SK-N-SH treated with all-trans-retinoic acid at 6 μM for 48 hours (cell line): ENCODE measurements at regions not wholly inside any gene's neighbourhood (a gene's known extent, or its start where the extent isn't known, plus 50 kb on each side); places are given as distances from the start of the nearest gene placed in this dataset.
A peak's percentile ranks its signal among the peaks of the same experiment; 100 is the strongest.

Source experiments
- ATAC-seq: fragments of 200-7000 bp; cut with Tn5 transposase; 3 replicates; pipeline ENCODE4 v1.9.1; 2020; ENCODE audit warnings: mild to moderate bottlenecking, moderate library complexity
- ARNTL ChIP-seq: fragments of 450-650 bp; formaldehyde crosslinking; IDR thresholded peaks from 2 replicates; pipeline ENCODE4 v1.5.0; 2020; ENCODE audit warnings: low read depth, mild to moderate bottlenecking, moderate library complexity, borderline replicate concordance
- BACH2 ChIP-seq: fragments of 250-450 bp; sonication (Bioruptor Pico); IDR thresholded peaks from 2 replicates; pipeline ENCODE4 v1.9.0; 2021; ENCODE audit warnings: mild to moderate bottlenecking, borderline replicate concordance
- CSDC2 ChIP-seq: fragments of 250-450 bp; sonication (Bioruptor Pico); IDR thresholded peaks from 2 replicates; pipeline ENCODE4 v1.5.0; 2020; ENCODE audit warnings: mild to moderate bottlenecking, moderate library complexity
- ESRRG ChIP-seq: fragments of 250-450 bp; sonication (Bioruptor Pico); IDR thresholded peaks from 2 replicates; pipeline ENCODE4 v1.6.1; 2021; ENCODE audit warnings: mild to moderate bottlenecking
- GLIS3 ChIP-seq: fragments of 250-450 bp; sonication (Bioruptor Pico); IDR thresholded peaks from 2 replicates; pipeline ENCODE4 v1.5.0; 2020; ENCODE audit warnings: mild to moderate bottlenecking, moderate library complexity
- ISL1 ChIP-seq: fragments of 250-450 bp; sonication (Bioruptor Pico); IDR thresholded peaks from 2 replicates; pipeline ENCODE4 v2.1.2; 2022; ENCODE audit warnings: mild to moderate bottlenecking, moderate library complexity
- OSR1 ChIP-seq: fragments of 250-450 bp; sonication (Bioruptor Pico); IDR thresholded peaks from 2 replicates; pipeline ENCODE4 v1.8.0; 2022; ENCODE audit warnings: moderate library complexity, mild to moderate bottlenecking, inconsistent platforms
- POU6F1 ChIP-seq: fragments of 250-450 bp; sonication (Bioruptor Pico); IDR thresholded peaks from 2 replicates; pipeline ENCODE4 v1.8.0; 2021; ENCODE audit warnings: low read depth, mild to moderate bottlenecking, moderate library complexity, borderline replicate concordance
- PPARA ChIP-seq: fragments of 250-450 bp; sonication (Bioruptor Pico); IDR thresholded peaks from 2 replicates; pipeline ENCODE4 v1.5.0; 2020; ENCODE audit warnings: mild to moderate bottlenecking, borderline replicate concordance
- RARB ChIP-seq: fragments of 250-450 bp; sonication (Bioruptor Pico); IDR thresholded peaks from 2 replicates; pipeline ENCODE4 v1.8.0; 2021; ENCODE audit warnings: mild to moderate bottlenecking, moderate library complexity
- SNAI2 ChIP-seq: fragments of 250-450 bp; sonication (Bioruptor Pico); IDR thresholded peaks from 2 replicates; pipeline ENCODE4 v1.5.0; 2020; ENCODE audit warnings: mild to moderate bottlenecking, moderate library complexity
- TCF4 ChIP-seq: fragments of 250-450 bp; sonication (Bioruptor Pico); IDR thresholded peaks from 2 replicates; pipeline ENCODE4 v1.8.0; 2021; ENCODE audit warnings: mild to moderate bottlenecking, moderate library complexity, borderline replicate concordance
- TOX ChIP-seq: fragments of 250-450 bp; sonication (Bioruptor Pico); IDR thresholded peaks from 2 replicates; pipeline ENCODE4 v1.8.0; 2021; ENCODE audit warnings: mild to moderate bottlenecking, moderate library complexity, borderline replicate concordance
- TSHZ2 ChIP-seq: fragments of 250-450 bp; sonication (Bioruptor Pico); IDR thresholded peaks from 2 replicates; pipeline ENCODE4 v1.5.0; 2020; ENCODE audit warnings: mild to moderate bottlenecking, moderate library complexity
- ZFP3 ChIP-seq: fragments of 250-450 bp; sonication (Bioruptor Pico); IDR thresholded peaks from 2 replicates; pipeline ENCODE4 v1.5.0; 2020; ENCODE audit warnings: mild to moderate bottlenecking, moderate library complexity
- ZFP30 ChIP-seq: fragments of 450-650 bp; formaldehyde crosslinking; IDR thresholded peaks from 2 replicates; pipeline ENCODE4 v1.5.0; 2022; ENCODE audit warnings: mild to moderate bottlenecking, moderate library complexity
- ZNF565 ChIP-seq: fragments of 450-650 bp; formaldehyde crosslinking; conservative IDR thresholded peaks from 2 replicates; pipeline ENCODE4 v1.5.0; 2020; ENCODE audit warnings: low read depth, mild to moderate bottlenecking, moderate library complexity
- ZNF70 ChIP-seq: fragments of 450-650 bp; formaldehyde crosslinking; IDR thresholded peaks from 2 replicates; pipeline ENCODE4 v1.5.0; 2020; ENCODE audit warnings: mild to moderate bottlenecking, moderate library complexity
- ZNF8 ChIP-seq: fragments of 450-650 bp; formaldehyde crosslinking; IDR thresholded peaks from 2 replicates; pipeline ENCODE4 v1.5.0; 2020; ENCODE audit warnings: mild to moderate bottlenecking, moderate library complexity
- TF ChIP-seq, protein P1 (sequence below): fragments of 250-450 bp; sonication (Bioruptor Pico); IDR thresholded peaks from 2 replicates; pipeline ENCODE4 v1.5.1; 2021; ENCODE audit warnings: mild to moderate bottlenecking, moderate library complexity
- TF ChIP-seq, protein P2 (sequence below): fragments of 250-450 bp; sonication (Bioruptor Pico); IDR thresholded peaks from 2 replicates; pipeline ENCODE4 v1.5.1; 2020; ENCODE audit warnings: low read depth, mild to moderate bottlenecking, moderate library complexity

DNA sequence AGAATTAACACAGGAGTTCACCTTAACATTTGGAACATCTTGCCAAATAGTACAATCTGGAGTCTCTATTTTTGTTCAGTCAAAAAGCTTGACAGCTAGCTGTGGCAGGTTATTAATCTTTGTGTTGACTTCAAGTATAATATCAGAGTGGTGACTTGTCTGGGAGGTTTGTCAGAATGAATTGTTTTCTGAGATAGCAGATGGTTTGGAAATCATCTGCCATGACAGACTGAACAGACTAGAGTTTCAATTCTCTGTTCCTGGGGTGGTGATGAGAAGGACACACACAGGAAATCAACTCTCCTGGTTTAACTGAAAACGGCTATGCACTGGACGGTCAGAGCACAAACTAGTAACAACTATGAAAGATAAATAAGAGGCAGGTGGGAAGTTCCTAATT, 203.3 kb upstream of the EMCN start:
- peak; percentile 86 for ATAC-seq
- TF ChIP-seq ESRRG (no peak), RARB (CRISPR knock-in tag) (no peak; the same call in 1 of the 2 replicates), OSR1 (CRISPR knock-in tag) (no peak)

- no peak for ATAC-seq
- TF ChIP-seq, protein P1, sequence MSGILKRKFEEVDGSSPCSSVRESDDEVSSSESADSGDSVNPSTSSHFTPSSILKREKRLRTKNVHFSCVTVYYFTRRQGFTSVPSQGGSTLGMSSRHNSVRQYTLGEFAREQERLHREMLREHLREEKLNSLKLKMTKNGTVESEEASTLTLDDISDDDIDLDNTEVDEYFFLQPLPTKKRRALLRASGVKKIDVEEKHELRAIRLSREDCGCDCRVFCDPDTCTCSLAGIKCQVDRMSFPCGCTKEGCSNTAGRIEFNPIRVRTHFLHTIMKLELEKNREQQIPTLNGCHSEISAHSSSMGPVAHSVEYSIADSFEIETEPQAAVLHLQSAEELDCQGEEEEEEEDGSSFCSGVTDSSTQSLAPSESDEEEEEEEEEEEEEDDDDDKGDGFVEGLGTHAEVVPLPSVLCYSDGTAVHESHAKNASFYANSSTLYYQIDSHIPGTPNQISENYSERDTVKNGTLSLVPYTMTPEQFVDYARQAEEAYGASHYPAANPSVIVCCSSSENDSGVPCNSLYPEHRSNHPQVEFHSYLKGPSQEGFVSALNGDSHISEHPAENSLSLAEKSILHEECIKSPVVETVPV (CRISPR knock-in tag) = no peak
- TF ChIP-seq ZFP30 (CRISPR knock-in tag) = no peak
- no peak for TF ChIP-seq GLIS3 (CRISPR knock-in tag)
- no peak for TF ChIP-seq OSR1 (CRISPR knock-in tag)
- TF ChIP-seq BACH2 (CRISPR knock-in tag) = no peak
- no peak for TF ChIP-seq RARB (CRISPR knock-in tag)
- no peak for TF ChIP-seq PPARA
- TF ChIP-seq TSHZ2 = no peak
- no peak for TF ChIP-seq ZNF8 (CRISPR knock-in tag)
- TF ChIP-seq POU6F1 (CRISPR knock-in tag) = no peak
- TF ChIP-seq SNAI2 (CRISPR knock-in tag) = no peak
- no peak for TF ChIP-seq TCF4
- TF ChIP-seq CSDC2 (CRISPR knock-in tag) = no peak
- TF ChIP-seq, protein P2, sequence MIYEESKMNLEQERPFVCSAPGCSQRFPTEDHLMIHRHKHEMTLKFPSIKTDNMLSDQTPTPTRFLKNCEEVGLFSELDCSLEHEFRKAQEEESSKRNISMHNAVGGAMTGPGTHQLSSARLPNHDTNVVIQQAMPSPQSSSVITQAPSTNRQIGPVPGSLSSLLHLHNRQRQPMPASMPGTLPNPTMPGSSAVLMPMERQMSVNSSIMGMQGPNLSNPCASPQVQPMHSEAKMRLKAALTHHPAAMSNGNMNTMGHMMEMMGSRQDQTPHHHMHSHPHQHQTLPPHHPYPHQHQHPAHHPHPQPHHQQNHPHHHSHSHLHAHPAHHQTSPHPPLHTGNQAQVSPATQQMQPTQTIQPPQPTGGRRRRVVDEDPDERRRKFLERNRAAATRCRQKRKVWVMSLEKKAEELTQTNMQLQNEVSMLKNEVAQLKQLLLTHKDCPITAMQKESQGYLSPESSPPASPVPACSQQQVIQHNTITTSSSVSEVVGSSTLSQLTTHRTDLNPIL (CRISPR knock-in tag) = no peak
- no peak for TF ChIP-seq ARNTL (CRISPR knock-in tag)
- TF ChIP-seq ZNF565 (CRISPR knock-in tag) = no peak
- TF ChIP-seq TOX = no peak
- TF ChIP-seq ISL1 (CRISPR knock-in tag) = no peak
Observed at GRCh38 chr4:100716416-100716815, 198.6 kb upstream of the EMCN start.

DNA sequence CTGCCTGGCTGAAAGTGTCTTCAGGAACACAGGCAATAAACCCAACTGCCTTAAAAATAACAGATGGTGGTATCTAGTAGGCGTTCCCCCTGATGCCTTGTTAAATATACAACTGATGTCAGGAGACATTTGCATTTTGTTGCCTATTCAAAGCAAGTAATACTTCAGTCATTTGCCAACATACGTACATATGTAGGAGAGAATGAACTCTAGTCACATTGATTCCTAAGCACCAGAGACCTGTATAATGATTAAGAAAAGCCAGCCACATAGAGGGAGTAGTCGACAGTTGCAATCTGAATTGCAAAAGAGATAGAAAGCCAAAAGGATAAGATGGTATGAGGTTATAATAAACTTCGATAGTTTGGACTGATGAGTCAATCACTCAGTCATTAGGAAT, 191.0 kb upstream of the EMCN start:
- ATAC-seq = no peak
- no peak for TF ChIP-seq GLIS3 (CRISPR knock-in tag)
- no peak for TF ChIP-seq POU6F1 (CRISPR knock-in tag)
- no peak for TF ChIP-seq TCF4
- no peak for TF ChIP-seq ZNF70 (CRISPR knock-in tag)
- TF ChIP-seq OSR1 (CRISPR knock-in tag) = no peak
- no peak for TF ChIP-seq ZFP3 (CRISPR knock-in tag)
- TF ChIP-seq, protein P2 (CRISPR knock-in tag) = no peak
- no peak for TF ChIP-seq ZFP30 (CRISPR knock-in tag)
- TF ChIP-seq BACH2 (CRISPR knock-in tag) = no peak
- TF ChIP-seq ARNTL (CRISPR knock-in tag) = no peak
- TF ChIP-seq ESRRG = no peak
- no peak for TF ChIP-seq TSHZ2
- TF ChIP-seq, protein P1 (CRISPR knock-in tag) = no peak
- TF ChIP-seq RARB (CRISPR knock-in tag) = no peak
- TF ChIP-seq PPARA = no peak
- TF ChIP-seq TOX = no peak
